Pulmonary artery endothelial cell (primary cell): ENCODE measurements at regions not wholly inside any gene's neighbourhood (a gene's known extent, or its start where the extent isn't known, plus 50 kb on each side); places are given as distances from the start of the nearest gene placed in this dataset.

ENCODE experiments used
- DNase-seq: peaks from one replicate; pipeline ENCODE4 v3.0.0-alpha.2; 2011; ENCODE audit warnings: low read depth, low spot score

- no peak for DNase-seq
These were observed 2101.5 kb upstream of the AGA start for GRCh38 chr4:179543771-179544170.

DNA sequence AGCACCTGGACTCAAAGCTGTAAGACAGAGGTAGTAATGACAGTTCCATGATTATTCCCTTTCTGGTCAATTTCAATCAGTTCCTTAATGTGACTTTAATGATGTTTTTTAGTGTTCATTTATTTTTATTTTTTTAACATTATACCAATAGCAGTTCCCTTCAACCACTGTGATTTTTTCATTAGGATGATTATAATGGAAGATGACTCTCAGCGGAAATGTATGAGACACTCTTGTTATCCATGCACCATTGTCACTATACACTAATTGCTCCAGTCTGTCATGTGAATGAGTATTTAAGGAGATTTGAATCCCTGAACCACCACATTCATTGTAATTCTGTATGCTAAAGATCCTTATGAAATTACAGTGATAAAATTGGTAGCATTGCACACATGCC, 2102.3 kb upstream of the AGA start:
- DNase-seq, result no peak

GRCh38 chr4:179552131-179552530, 2109.9 kb upstream of the AGA start:
- no peak for DNase-seq

- DNase-seq, result no peak
These were observed 2121.5 kb upstream of the AGA start for GRCh38 chr4:179563741-179564140.

- no peak for DNase-seq
These were observed 2127.3 kb upstream of the AGA start for GRCh38 chr4:179569549-179569948.

DNA sequence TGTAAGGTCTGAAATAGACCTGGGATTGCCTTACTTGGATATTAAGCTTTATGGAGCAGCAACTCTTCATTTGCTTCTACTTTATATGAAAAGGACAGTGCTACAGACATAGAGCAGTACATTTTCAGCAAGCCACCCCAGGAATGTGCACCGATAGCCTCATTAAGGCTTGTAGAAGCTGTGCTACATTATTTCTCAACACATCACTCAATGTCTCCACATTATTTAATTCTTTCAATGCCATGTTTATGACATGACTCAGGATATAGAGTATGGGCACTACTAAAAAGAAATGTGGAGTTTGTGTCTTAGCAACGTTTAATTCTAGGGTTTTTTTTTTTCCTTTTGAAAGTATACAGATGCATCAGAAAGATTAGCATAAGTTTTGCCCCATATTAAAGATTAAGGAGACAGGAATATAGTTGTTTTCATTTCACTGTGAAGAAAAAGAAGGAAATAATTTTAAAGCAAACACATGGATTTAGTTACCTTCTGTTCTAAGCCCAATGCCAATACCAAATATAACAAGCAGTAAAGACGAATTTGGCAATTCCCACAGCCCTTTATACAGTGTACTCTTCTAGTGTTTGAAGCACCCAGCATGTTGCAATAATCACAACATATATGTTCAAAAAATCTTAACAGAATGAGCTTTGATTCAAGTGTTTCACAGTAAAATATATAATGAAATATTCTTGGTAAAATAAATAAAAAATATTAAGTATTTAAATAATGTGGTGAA, 2140.1 kb upstream of the AGA start:
- no peak for DNase-seq

- DNase-seq, result no peak
These were observed 2141.0 kb upstream of the AGA start for GRCh38 chr4:179583221-179583620.

DNA sequence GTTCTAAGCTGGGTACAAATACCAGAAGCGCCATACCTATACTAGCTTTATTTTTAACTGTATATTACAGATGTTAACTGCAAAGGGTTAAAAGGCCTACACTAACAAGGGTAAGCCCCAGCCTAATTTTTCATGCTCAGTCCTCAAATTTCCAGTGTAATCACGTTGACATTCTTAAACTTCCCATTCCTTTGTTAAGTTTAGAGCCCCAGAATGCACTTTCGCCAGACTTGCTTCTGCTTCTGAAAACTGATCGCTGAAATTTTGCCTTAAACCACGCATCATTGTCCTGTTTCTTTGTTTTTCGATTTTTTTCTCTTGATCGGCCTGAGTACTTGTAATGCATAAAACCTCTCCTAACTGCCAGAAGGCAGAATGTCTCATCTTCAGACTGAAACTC, 2141.9 kb upstream of the AGA start:
- no peak for DNase-seq

- no peak for DNase-seq
These were observed 2143.5 kb upstream of the AGA start for GRCh38 chr4:179585761-179586160.

DNA sequence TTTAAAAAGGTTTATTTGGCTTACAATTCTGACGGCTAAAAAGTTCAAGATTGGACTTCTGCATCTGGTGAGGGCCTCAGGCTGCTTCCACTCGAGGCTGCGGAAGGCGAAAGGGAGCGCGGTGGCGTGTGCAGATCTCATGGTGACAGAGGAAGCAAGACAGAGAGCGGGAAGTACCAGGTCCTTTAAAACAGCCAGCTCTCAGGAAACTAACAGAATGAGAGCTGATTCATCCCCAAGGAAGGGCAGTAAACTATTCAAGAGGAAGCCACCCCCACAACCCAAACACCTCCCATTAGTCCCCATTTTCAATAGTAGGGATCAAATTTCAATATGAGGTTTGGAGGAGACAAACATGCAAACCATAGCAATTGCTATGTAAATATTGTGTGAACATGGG, 2144.2 kb upstream of the AGA start:
- no peak for DNase-seq

DNA sequence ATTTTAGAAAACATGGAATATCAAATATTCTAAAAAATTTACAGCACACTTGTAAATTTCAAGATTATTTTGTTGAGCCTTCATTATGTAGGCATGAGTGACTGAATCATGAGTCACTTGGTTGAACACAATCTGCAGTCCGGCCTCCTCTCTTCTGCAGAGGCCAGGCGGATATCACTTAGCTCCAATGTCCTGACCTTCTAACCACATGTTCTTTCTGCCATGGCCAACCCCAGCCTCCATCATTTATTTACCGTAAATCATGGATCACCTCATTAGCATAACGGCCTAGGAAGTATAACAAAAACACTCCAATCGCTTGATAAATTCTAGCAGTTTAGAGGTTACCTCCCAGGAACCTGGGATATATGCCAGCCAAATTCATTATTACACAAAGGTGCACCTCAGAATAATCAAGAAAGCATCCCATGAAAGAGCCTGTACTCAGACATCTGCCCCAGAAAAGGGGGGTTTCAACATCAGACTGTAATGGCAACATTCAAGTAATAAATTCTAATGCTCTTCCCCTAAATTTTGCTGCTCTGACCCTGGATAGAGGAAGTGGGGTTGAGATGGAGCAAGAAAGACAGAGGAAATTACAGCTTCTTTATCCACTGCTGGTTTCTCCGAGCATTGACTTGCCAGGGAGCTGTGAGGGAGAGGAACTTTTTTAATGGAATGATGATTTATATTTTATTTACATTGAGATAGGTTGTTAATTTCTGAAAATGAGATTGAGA, 2153.6 kb upstream of the AGA start:
- no peak for DNase-seq

DNA sequence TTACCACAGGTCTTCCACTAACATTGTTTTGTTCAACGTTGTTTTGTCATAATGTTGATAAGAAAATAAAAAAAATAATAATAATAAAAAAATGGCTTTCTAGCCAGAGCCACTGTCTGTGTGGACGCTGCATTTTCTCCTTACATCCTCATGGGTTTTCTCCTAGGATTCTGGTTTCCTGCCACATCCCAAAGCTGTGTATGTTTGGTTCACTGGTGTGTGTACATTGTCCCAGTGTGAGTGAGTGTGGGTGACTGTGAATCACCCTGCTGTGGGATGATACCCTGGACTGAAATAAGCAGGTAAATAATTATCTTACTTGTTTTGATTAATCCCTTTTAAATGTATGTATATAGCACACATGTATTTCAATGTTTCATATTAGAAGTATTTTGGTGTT, 2154.4 kb upstream of the AGA start:
- no peak for DNase-seq

- no peak for DNase-seq
These were observed 2155.1 kb upstream of the AGA start for GRCh38 chr4:179597301-179597700.

GRCh38 chr4:179601671-179602070, 2159.4 kb upstream of the AGA start:
- DNase-seq, result no peak

- no peak for DNase-seq
These were observed 2163.0 kb upstream of the AGA start for GRCh38 chr4:179605196-179605595.

GRCh38 chr4:179607003-179607402, 2164.8 kb upstream of the AGA start:
- DNase-seq, result no peak

DNA sequence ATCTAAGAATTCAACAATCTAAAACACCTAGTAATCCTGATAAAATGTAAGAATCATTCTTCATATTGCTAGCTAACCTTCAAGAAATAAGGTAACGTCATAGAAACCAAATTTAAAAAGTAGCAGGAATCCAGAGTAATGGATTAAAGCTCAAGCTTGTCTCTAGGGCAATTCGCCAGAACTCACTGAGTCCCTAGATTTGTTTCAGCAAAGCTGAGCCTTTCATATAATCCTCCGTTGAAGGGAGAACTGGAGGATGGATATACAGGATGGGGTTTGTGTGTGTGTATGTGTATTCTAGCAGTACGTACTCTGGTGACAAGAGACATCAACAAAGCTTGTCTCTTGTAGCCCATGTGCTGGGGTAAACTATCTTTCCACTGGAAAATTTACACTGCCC, 2173.5 kb upstream of the AGA start:
- DNase-seq, result no peak

DNA sequence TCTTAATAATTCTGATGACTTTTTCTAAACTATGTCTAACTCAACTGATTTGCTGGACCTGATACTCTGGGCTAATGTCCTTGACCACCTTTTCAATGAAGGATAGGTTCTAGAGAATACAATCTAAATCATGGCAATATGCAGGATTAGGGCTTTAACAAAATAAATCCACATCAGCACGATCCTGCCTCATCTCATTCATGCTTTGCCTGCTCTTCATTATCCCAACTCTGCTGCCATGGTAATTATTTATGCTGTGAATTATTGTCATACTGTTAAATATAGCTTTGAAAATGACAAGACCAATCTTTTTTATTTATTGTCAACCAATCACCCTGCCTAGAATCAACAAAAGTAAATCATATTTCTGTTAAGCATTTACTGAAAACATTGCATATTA, 2176.7 kb upstream of the AGA start:
- no peak for DNase-seq

GRCh38 chr4:179624768-179625181, 2182.5 kb upstream of the AGA start:
- no peak for DNase-seq

- no peak for DNase-seq
These were observed 2183.2 kb upstream of the AGA start for GRCh38 chr4:179625406-179625805.

DNA sequence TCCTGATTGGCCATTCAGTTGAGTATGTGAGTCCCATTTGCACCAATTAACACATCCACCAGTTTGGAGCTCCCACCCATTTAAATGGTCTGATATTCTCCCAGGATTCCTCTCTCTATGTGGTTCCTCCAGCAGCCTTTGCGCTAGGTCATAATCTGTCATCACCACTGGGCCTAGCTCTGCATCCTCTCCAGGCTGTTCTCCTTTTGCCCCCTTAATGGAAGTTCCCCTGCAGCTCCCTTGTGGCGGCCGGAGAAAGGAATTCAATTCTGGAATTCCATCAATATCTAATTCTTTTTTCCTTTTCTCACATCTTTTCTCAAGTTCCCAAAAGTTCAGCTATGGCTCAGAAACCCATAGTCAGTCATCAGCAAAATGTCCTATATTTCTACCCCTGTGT, 2184.4 kb upstream of the AGA start:
- no peak for DNase-seq

DNA sequence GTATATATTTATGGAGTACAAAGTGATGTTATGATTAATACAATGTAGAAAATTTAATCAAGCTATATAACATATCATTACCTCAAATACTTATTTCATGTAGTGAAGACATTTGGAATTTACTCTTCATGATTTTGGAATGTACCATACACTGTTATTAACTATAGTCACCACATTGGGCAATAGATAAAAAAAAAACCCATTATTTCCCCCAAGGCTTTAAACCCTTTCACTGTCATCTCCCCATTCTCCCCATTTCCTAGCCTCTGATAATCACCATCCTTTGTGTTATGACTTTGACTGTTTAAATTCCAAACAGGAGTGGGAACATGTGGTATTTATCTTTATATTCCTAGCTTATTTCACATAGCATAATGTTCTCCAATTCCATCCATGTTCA, 2189.1 kb upstream of the AGA start:
- DNase-seq, result no peak

GRCh38 chr4:179634862-179635261, 2192.6 kb upstream of the AGA start:
- no peak for DNase-seq
